HCT116 (cell line): ENCODE measurements at regions not wholly inside any gene's neighbourhood (a gene's known extent, or its start where the extent isn't known, plus 50 kb on each side); places are given as distances from the start of the nearest gene placed in this dataset.

ENCODE experiments used
- ATAC-seq: fragments of 200-7000 bp; cut with Tn5 transposase; 2 replicates; pipeline ENCODE4 v1.9.1; 2020; ENCODE audit warnings: mild to moderate bottlenecking, moderate library complexity
- BruUV-seq: library from RNA; stranded (reverse); fragments of 400-500 nt; replicated peaks from 2 replicates; lab custom pipeline; 2021; lab: Mats Ljungman, UMichigan
- CTCF ChIA-PET: fragments of 300-600 bp; sonication (Branson Sonifier 250); formaldehyde crosslinking; loops from one replicate; lab custom pipeline; 2021; ENCODE audit warnings: antibody characterized with exemption; lab: Charles Lee
- POLR2A ChIA-PET: fragments of 300-600, 350-600 bp; sonication (Branson Sonifier 250); formaldehyde crosslinking; loops from one replicate; lab custom pipeline; 2021; ENCODE audit warnings: antibody characterized with exemption; lab: Charles Lee
- RAD21 ChIA-PET, 2 experiments: fragments of 300-600 bp; sonication (Branson Sonifier 250); formaldehyde crosslinking; loops; one replicate each; lab custom pipeline; 2023; ENCODE audit warnings: low total read pairs in 2 of 2; ENCODE audit not compliant: uncharacterized antibody in 2 of 2, unreplicated experiment in 2 of 2, low non-redundant PET in 1 of 2; lab: Charles Lee
- DNase-seq: peaks from one replicate; pipeline ENCODE4 v3.0.0-alpha.2; 2010; ENCODE audit warnings: low read depth, low spot score
- H2AFZ ChIP-seq: fragments of 200-600 bp; shearing (Covaris generic), sonication (generic); 2 replicates; pipeline ENCODE4 v1.6.1; 2017; ENCODE audit warnings: low read depth, mixed run types, mixed read lengths, antibody characterized with exemption, low read length; ENCODE audit not compliant: poor library complexity, severe bottlenecking
- H3K27ac ChIP-seq: 2 replicates; pipeline ENCODE4 v1.5.1; 2012; ENCODE audit warnings: low read depth, low read length
- H3K27me3 ChIP-seq: fragments of 200-600 bp; sonication (generic); 2 replicates; pipeline ENCODE4 v1.6.1; 2016; ENCODE audit warnings: mixed run types, low read length, mixed read lengths; ENCODE audit not compliant: insufficient read depth
- H3K36me3 ChIP-seq, 2 experiments: fragments of 200-500 bp in 1 of 2; fragments of 200-600 bp in 1 of 2; sonication (Bioruptor generic) in 1 of 2; sonication (generic) in 1 of 2; 2 replicates each; pipeline versions ENCODE4 v1.5.1 to v1.6.1; 2014 to 2016; ENCODE audit warnings: low read length in 2 of 2, inconsistent platforms in 1 of 2, mixed read lengths in 1 of 2, mixed run types in 1 of 2; ENCODE audit not compliant: insufficient read depth in 2 of 2, control insufficient read depth in 1 of 2
- H3K4me1 ChIP-seq, 2 experiments: fragments of 200-600 bp in 1 of 2; sonication (generic) in 1 of 2; 2 replicates each; pipeline versions ENCODE4 v1.5.1 to v1.6.1; 2012 to 2017; ENCODE audit warnings: low read length in 2 of 2, inconsistent platforms in 1 of 2, mild to moderate bottlenecking in 1 of 2, mixed read lengths in 1 of 2, mixed run types in 1 of 2, moderate library complexity in 1 of 2; ENCODE audit not compliant: insufficient read depth in 2 of 2, control insufficient read depth in 1 of 2
- H3K4me2 ChIP-seq: fragments of 200-600 bp; sonication (generic); 2 replicates; pipeline ENCODE4 v1.6.1; 2017; ENCODE audit warnings: mixed run types, low read length, mixed read lengths
- H3K4me3 ChIP-seq, 2 experiments: fragments of 200-600 bp in 1 of 2; sonication (generic) in 1 of 2; replicated peaks in 1 of 2; 2 replicates each; pipeline ENCODE4 v1.5.1; 2011 to 2016; ENCODE audit warnings: low read length in 2 of 2, control low read depth in 1 of 2, low read depth in 1 of 2, mild to moderate bottlenecking in 1 of 2, mixed read lengths in 1 of 2, mixed run types in 1 of 2
- H3K79me2 ChIP-seq: fragments of 200-600 bp; sonication (generic); 2 replicates; pipeline ENCODE4 v1.6.1; 2017; ENCODE audit warnings: mild to moderate bottlenecking, mixed run types, low read length, moderate library complexity, mixed read lengths; ENCODE audit not compliant: insufficient read depth
- H3K9ac ChIP-seq: fragments of 200-600 bp; sonication (generic); 2 replicates; pipeline ENCODE4 v1.6.1; 2016; ENCODE audit warnings: low read length, mixed read lengths
- H3K9me2 ChIP-seq: fragments of 200-600 bp; sonication (generic), shearing (Covaris generic); 2 replicates; pipeline ENCODE4 v1.6.1; 2017; ENCODE audit warnings: mixed run types, mild to moderate bottlenecking, moderate library complexity; ENCODE audit not compliant: insufficient read depth
- H3K9me3 ChIP-seq, 2 experiments: fragments of 200-500 bp in 1 of 2; fragments of 200-600 bp in 1 of 2; sonication (Bioruptor generic) in 1 of 2; sonication (generic) in 1 of 2; 2 replicates each; pipeline ENCODE4 v1.6.1; 2014 to 2017; ENCODE audit warnings: low read length in 2 of 2, mixed read lengths in 2 of 2, inconsistent platforms in 1 of 2, low read depth in 1 of 2, mild to moderate bottlenecking in 1 of 2, mixed run types in 1 of 2, moderate library complexity in 1 of 2; ENCODE audit not compliant: control insufficient read depth in 1 of 2, insufficient read depth in 1 of 2
- H4K20me1 ChIP-seq: fragments of 200-600 bp; sonication (generic), shearing (Covaris generic); 2 replicates; pipeline ENCODE4 v1.6.1; 2017; ENCODE audit warnings: mixed run types, mild to moderate bottlenecking, moderate library complexity; ENCODE audit not compliant: insufficient read depth
- CBX3 ChIP-seq: IDR thresholded peaks from 2 replicates; pipeline ENCODE4 v1.6.1; 2012; ENCODE audit warnings: low read depth
- CEBPB ChIP-seq: IDR thresholded peaks from 2 replicates; pipeline ENCODE4 v1.6.1; 2012; ENCODE audit warnings: low read depth
- ELF1 ChIP-seq: IDR thresholded peaks from 2 replicates; pipeline ENCODE4 v1.6.1; 2012; ENCODE audit warnings: low read depth, borderline replicate concordance
- EZH2 ChIP-seq: fragments of 200-600 bp; sonication (generic); IDR thresholded peaks from 2 replicates; pipeline ENCODE4 v1.6.1; 2017; ENCODE audit warnings: antibody characterized with exemption, mixed run types
- EZH2phosphoT487 ChIP-seq: fragments of 200-600 bp; IDR thresholded peaks from 2 replicates; pipeline ENCODE4 v1.6.1; 2018; ENCODE audit warnings: antibody characterized with exemption, borderline replicate concordance
- JUND ChIP-seq: IDR thresholded peaks from 2 replicates; pipeline ENCODE4 v1.6.1; 2012
- POLR2A ChIP-seq: IDR thresholded peaks from 2 replicates; pipeline ENCODE4 v1.7.0; 2011; ENCODE audit warnings: borderline replicate concordance; ENCODE audit not compliant: insufficient read depth, insufficient read length; ENCODE audit errors: extremely low read depth
- POLR2AphosphoS5 ChIP-seq: IDR thresholded peaks from 2 replicates; pipeline ENCODE4 v1.6.1; 2011; ENCODE audit warnings: mild to moderate bottlenecking, low read depth, low read length, moderate library complexity
- SIN3A ChIP-seq: IDR thresholded peaks from 2 replicates; pipeline ENCODE4 v1.6.1; 2012; ENCODE audit warnings: low read depth
- SRF ChIP-seq: IDR thresholded peaks from 2 replicates; pipeline ENCODE4 v1.6.1; 2012; ENCODE audit warnings: low read depth
- TCF7L2 ChIP-seq: IDR thresholded peaks from 2 replicates; pipeline ENCODE4 v1.7.0; 2011; ENCODE audit warnings: borderline replicate concordance, inconsistent platforms; ENCODE audit not compliant: insufficient read depth, insufficient read length; ENCODE audit errors: extremely low read depth
- ZFX ChIP-seq: fragments of 450-650 bp; IDR thresholded peaks from 2 replicates; pipeline ENCODE4 v1.6.1; 2017
- intact Hi-C: fragments of 100-400 bp; cut with micrococcal nuclease; formaldehyde crosslinking; loops from 2 replicates; pipeline ENCODE4 v1.10.0; 2022
- TF ChIP-seq, protein P1 (sequence below): IDR thresholded peaks from 2 replicates; pipeline ENCODE4 v1.6.1; 2012
- TF ChIP-seq, protein P2 (sequence below): IDR thresholded peaks from 2 replicates; pipeline ENCODE4 v1.6.1; 2012

DNA sequence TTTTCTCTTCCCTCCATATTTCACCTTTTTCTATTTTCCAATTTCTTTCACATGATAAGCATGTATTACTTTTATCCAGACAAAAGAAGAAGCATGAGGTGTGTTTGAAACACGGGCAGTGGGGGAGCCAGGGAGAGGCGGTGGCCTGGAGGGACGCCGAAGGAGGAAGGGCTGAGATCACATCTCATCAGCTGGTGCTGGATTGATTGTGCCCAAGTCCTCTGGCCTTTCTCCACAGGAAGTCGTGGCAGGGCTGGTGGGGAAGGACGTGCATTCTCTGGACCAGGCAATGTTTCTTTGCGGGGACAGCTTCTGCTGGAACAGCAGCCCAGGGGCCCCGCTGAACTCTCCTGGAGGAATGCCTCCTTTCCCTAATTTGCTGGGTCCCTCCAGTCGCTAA, 82.9 kb downstream of the MIAT start:
- TF ChIP-seq CEBPB, result no peak
- no peak for TF ChIP-seq ZFX
- TF ChIP-seq POLR2AphosphoS5, result no peak
- TF ChIP-seq CBX3, result no peak
- TF ChIP-seq, protein P1, sequence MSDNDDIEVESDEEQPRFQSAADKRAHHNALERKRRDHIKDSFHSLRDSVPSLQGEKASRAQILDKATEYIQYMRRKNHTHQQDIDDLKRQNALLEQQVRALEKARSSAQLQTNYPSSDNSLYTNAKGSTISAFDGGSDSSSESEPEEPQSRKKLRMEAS, result no peak
- TF ChIP-seq SIN3A, result no peak
- no peak for TF ChIP-seq TCF7L2
- TF ChIP-seq, protein P2, sequence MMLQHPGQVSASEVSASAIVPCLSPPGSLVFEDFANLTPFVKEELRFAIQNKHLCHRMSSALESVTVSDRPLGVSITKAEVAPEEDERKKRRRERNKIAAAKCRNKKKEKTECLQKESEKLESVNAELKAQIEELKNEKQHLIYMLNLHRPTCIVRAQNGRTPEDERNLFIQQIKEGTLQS, result no peak
- TF ChIP-seq SRF, result no peak
- TF ChIP-seq EZH2, result no peak
- TF ChIP-seq ELF1, result no peak
- BruUV-seq, result no TSS peak
- H3K27ac ChIP-seq, result no peak overlapping the region
- H3K79me2 ChIP-seq, result no peaks in the 10 kb centered on the region
- ATAC-seq (no peak), DNase-seq (no peak)
- no peaks in the 10 kb centered on the region for H3K9me3 ChIP-seq
- RAD21 ChIA-PET, result no interaction called here
- no peak overlapping the region for H2AFZ ChIP-seq
- 0 out of 2 replicates have a peak, but pooled peaks cover under 1% of the 10 kb centered on the region for H3K27me3 ChIP-seq
- no peak overlapping the region for H3K4me2 ChIP-seq
- H3K9ac ChIP-seq, result no peak overlapping the region
- intact Hi-C loops, result no loop called here
- H3K4me3 ChIP-seq, result no peak overlapping the region
- CTCF ChIA-PET, result no interaction called here
- no peaks in the 10 kb centered on the region for H3K36me3 ChIP-seq
- POLR2A ChIA-PET, result no interaction called here
- no peaks in the 10 kb centered on the region for H3K4me1 ChIP-seq
- no peaks in the 10 kb centered on the region; the same call in 1 of the 2 replicates for H3K9me2 ChIP-seq
- no peaks in the 10 kb centered on the region for H4K20me1 ChIP-seq

DNA sequence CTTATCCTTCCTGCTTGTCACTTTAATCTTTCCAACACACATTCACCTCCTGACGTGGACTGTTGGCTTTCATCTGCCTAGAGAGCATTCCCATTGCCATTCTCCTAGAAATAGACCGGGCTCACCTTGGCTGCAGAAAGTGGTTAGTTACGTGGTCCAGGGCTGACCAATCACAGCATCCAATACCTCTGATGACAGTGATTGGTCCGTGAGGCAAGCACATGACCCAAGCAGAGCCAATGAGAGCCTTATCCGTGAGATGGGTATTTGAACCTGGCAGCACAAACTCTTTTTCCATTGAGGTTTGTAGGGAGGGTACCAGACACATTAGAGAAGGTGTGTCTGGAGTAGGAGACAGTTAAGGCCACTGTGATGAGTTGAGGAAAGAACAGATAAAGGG, 85.8 kb downstream of the MIAT start:
- ChIA-PET RAD21 (no interaction called here), CTCF (no interaction called here), POLR2A (no interaction called here)
- Histone ChIP-seq H2AFZ (no peak overlapping the region), H3K4me3 (no peak overlapping the region), H3K4me1 (no peaks in the 10 kb centered on the region), H3K4me2 (no peak overlapping the region), H4K20me1 (no peaks in the 10 kb centered on the region), H3K9ac (no peak overlapping the region), H3K9me2 (no peaks in the 10 kb centered on the region), H3K27ac (no peak overlapping the region), H3K9me3 (no peaks in the 10 kb centered on the region), H3K36me3 (no peaks in the 10 kb centered on the region), H3K79me2 (no peaks in the 10 kb centered on the region), H3K27me3 (0 out of 2 replicates have a peak, but pooled peaks cover 3% of the 10 kb centered on the region)
- DNase-seq (no peak), ATAC-seq (peak; percentile 54; the same call in 1 of the 2 replicates)
- TF ChIP-seq JUND (no peak), EZH2phosphoT487 (no peak), POLR2A (no peak)
- intact Hi-C loops, result no loop called here
- BruUV-seq, result no TSS peak
